GM12878 (cell line): ENCODE measurements at regions not wholly inside any gene's neighbourhood (a gene's known extent, or its start where the extent isn't known, plus 50 kb on each side); places are given as distances from the start of the nearest gene placed in this dataset.
A peak's percentile ranks its signal among the peaks of the same experiment; 100 is the strongest.
"Not testable (repeated sequence)": the region's sequence is repeated elsewhere in the genome, so short reads cannot be mapped to it uniquely, and the experiment has no call there.

Source experiments
- ATAC-seq: fragments of 200-7000 bp; cut with Tn5 transposase; 3 replicates; pipeline ENCODE4 v1.9.1; 2020; ENCODE audit warnings: mild to moderate bottlenecking, moderate library complexity
- BruUV-seq: library from RNA; stranded (reverse); fragments of 400-500 nt; replicated peaks from 2 replicates; lab custom pipeline; 2021; lab: Mats Ljungman, UMichigan
- CTCF ChIA-PET: fragments of 300-600 bp; sonication (Branson Sonifier 250); formaldehyde crosslinking; extraction: SDS; loops from one replicate; lab custom pipeline; 2021; ENCODE audit warnings: inconsistent platforms; lab: Yijun Ruan, JAX
- POLR2A ChIA-PET: fragments of 350-600 bp; formaldehyde crosslinking; extraction: SDS; loops from one replicate; lab custom pipeline; 2021; ENCODE audit warnings: inconsistent platforms; lab: Charles Lee
- RAD21 ChIA-PET: fragments of 300-600 bp; sonication (Branson Sonifier 250); formaldehyde crosslinking; loops from one replicate; lab custom pipeline; 2023; ENCODE audit warnings: antibody characterized with exemption; ENCODE audit not compliant: unreplicated experiment; lab: Charles Lee
- SMC1A ChIA-PET: fragments of 300-600 bp; sonication (Branson Sonifier 250); formaldehyde crosslinking; loops from one replicate; lab custom pipeline; 2023; ENCODE audit not compliant: unreplicated experiment, uncharacterized antibody; lab: Charles Lee
- DNase-seq: peaks from one replicate; pipeline ENCODE4 v3.0.0-alpha.2; 2011; ENCODE audit warnings: low read depth, low spot score
- FAIRE-seq: peaks from 3 replicates; lab custom pipeline; 2011; peaks lifted over from hg19 to GRCh38; lab: Jason Lieb, UNC
- H2AFZ ChIP-seq: 2 replicates; pipeline ENCODE4 v1.6.0; 2011; ENCODE audit warnings: low read depth, low read length, control low read depth; ENCODE audit not compliant: control insufficient read depth
- H3K27ac ChIP-seq: 2 replicates; pipeline ENCODE4 v1.5.1; 2011; ENCODE audit warnings: control low read depth; ENCODE audit not compliant: control insufficient read depth, insufficient read depth
- H3K27me3 ChIP-seq, 2 experiments: replicated peaks in 1 of 2; 2 replicates each; pipeline versions ENCODE4 v1.6.0 to v1.6.1; 2011; ENCODE audit warnings: low read length in 1 of 2; ENCODE audit not compliant: control insufficient read depth in 2 of 2, insufficient read depth in 2 of 2
- H3K36me3 ChIP-seq, 2 experiments: 2 replicates each; pipeline ENCODE4 v1.5.1; 2011; ENCODE audit warnings: low read length in 1 of 2; ENCODE audit not compliant: control insufficient read depth in 2 of 2, insufficient read depth in 2 of 2
- H3K4me1 ChIP-seq: 2 replicates; pipeline ENCODE4 v1.6.1; 2011; ENCODE audit warnings: mild to moderate bottlenecking, low read length, moderate library complexity, mixed read lengths; ENCODE audit not compliant: control insufficient read depth, insufficient read depth
- H3K4me2 ChIP-seq: 2 replicates; pipeline ENCODE4 v1.6.0; 2011; ENCODE audit warnings: control low read depth; ENCODE audit not compliant: control insufficient read depth, insufficient read depth
- H3K4me3 ChIP-seq: fragments of 200-600 bp; sonication (generic); 2 replicates; pipeline ENCODE4 v1.5.1; 2016
- H3K79me2 ChIP-seq: 2 replicates; pipeline ENCODE4 v1.6.0; 2011; ENCODE audit warnings: low read length; ENCODE audit not compliant: control insufficient read depth, insufficient read depth
- H3K9ac ChIP-seq: 2 replicates; pipeline ENCODE4 v1.8.0; 2011; ENCODE audit warnings: low read length, control low read depth, mixed read lengths; ENCODE audit not compliant: control insufficient read depth, insufficient read depth
- H3K9me3 ChIP-seq: replicated peaks from 3 replicates; pipeline ENCODE4 v1.5.1; 2011; ENCODE audit warnings: mild to moderate bottlenecking, low read length; ENCODE audit not compliant: control insufficient read depth, insufficient read depth
- H4K20me1 ChIP-seq: 2 replicates; pipeline ENCODE4 v1.6.0; 2011; ENCODE audit not compliant: control insufficient read depth, insufficient read depth
- ATF7 ChIP-seq: fragments of 450-650 bp; IDR thresholded peaks from 2 replicates; pipeline ENCODE4 v1.6.1; 2016; ENCODE audit warnings: low read depth, mild to moderate bottlenecking
- BMI1 ChIP-seq: fragments of 450-650 bp; IDR thresholded peaks from 2 replicates; pipeline ENCODE4 v1.6.1; 2016; ENCODE audit warnings: mild to moderate bottlenecking, moderate library complexity, borderline replicate concordance
- CBX5 ChIP-seq: sonication (generic); IDR thresholded peaks from 2 replicates; pipeline ENCODE4 v1.6.1; 2016; ENCODE audit warnings: low read depth, moderate library complexity, mild to moderate bottlenecking, inconsistent platforms
- EP300 ChIP-seq, 2 experiments: fragments of 150-350 bp in 1 of 2; IDR thresholded peaks; 2 replicates each; pipeline ENCODE4 v1.6.1; 2011 to 2012; ENCODE audit warnings: low read depth in 2 of 2, low read length in 2 of 2, borderline replicate concordance in 1 of 2, improper control_type of control experiment in 1 of 2, inconsistent platforms in 1 of 2; ENCODE audit not compliant: control insufficient read depth in 1 of 2
- FOXK2 ChIP-seq: fragments of 450-650 bp; IDR thresholded peaks from 2 replicates; pipeline ENCODE4 v1.6.1; 2017; ENCODE audit warnings: mild to moderate bottlenecking, moderate library complexity
- RUNX3 ChIP-seq: IDR thresholded peaks from 2 replicates; pipeline ENCODE4 v1.6.1; 2012; ENCODE audit warnings: low read length, inconsistent platforms
- TARDBP ChIP-seq: IDR thresholded peaks from 2 replicates; pipeline ENCODE4 v1.6.1; 2016; ENCODE audit warnings: borderline replicate concordance
- TBL1XR1 ChIP-seq: IDR thresholded peaks from 2 replicates; pipeline ENCODE4 v1.6.1; 2012; ENCODE audit warnings: low read depth, low read length, improper control_type of control experiment
- TCF3 ChIP-seq: IDR thresholded peaks from 2 replicates; pipeline ENCODE4 v1.6.1; 2012; ENCODE audit warnings: low read depth, mild to moderate bottlenecking, low read length, borderline replicate concordance; ENCODE audit not compliant: insufficient read depth
- YBX1 ChIP-seq: fragments of 450-650 bp; IDR thresholded peaks from 2 replicates; pipeline ENCODE4 v1.6.1; 2016; ENCODE audit warnings: antibody characterized with exemption
- WGBS: methylation state at CpG from one replicate; pipeline ENCODE4 v1.1.6; 2016; ENCODE audit warnings: low lambda C conversion rate; ENCODE audit not compliant: insufficient replicate concordance, insufficient coverage; ENCODE audit errors: missing lambda C conversion rate; 5-methylcytosine and 5-hydroxymethylcytosine counted together
- in situ Hi-C: fragments of 300-500 bp; cut with MboI; formaldehyde crosslinking; loops from 9 replicates; pipeline ENCODE4 v1.14.3; 2018; ENCODE audit warnings: mixed read lengths
- intact Hi-C: fragments of 100-400 bp; cut with micrococcal nuclease; formaldehyde crosslinking; loops from one replicate; pipeline ENCODE4 v1.14.2; 2022; ENCODE audit not compliant: unreplicated experiment

DNA sequence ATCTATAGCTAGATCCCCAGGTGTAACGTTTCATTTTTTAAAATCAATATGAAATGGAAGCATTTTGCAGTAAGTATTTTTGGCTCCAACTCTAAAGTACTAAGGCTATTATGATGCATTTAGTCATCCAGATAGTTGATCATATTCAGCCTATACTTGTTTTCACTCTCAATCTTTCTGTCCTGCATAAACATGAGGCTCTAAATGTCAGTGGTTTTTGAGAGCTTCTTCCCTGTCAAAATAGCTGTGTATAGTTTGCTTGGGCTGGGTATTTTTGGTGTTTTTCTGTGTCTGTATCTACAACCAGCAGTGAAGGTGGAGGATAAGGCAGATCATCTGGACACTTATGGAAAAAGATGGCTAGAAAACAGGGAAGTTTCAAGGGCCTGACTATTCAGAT, 128.0 kb downstream of the LRRN1 start (continued):
- no peak for TF ChIP-seq TBL1XR1
- TF ChIP-seq FOXK2: no peak
- no peak for TF ChIP-seq CBX5
- TF ChIP-seq BMI1: no peak
- TF ChIP-seq YBX1: no peak
- TF ChIP-seq TCF3: no peak

DNA sequence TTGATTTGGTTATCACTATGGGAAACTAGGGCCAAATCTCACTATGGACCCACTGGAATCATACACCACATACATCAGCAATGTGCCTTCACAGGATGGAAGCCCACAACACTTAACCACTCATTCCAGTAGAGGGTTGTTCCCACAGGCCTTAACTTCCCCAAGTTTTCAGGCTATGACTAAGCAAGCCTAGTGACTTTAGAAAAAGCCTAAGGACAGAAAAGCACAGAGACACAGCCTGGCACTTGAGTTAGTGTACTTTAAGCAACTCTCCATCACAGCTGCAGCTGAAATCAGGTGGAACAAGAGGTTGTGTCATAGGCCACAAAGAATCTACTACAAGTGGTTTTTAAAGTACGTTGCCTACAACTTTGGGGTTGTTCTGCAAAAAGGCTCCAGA, 128.7 kb downstream of the LRRN1 start:
- Histone ChIP-seq H3K4me1 (no peaks in the 10 kb centered on the region), H3K27me3 (no peaks in the 10 kb centered on the region), H4K20me1 (no peaks in the 10 kb centered on the region), H3K4me2 (no peak overlapping the region), H3K4me3 (no peak overlapping the region), H3K36me3 (no peaks in the 10 kb centered on the region), H3K79me2 (no peaks in the 10 kb centered on the region), H2AFZ (no peak overlapping the region), H3K9me3 (no peaks in the 10 kb centered on the region), H3K27ac (no peak overlapping the region), H3K9ac (no peak overlapping the region)
- intact Hi-C loops: no loop called here
- POLR2A ChIA-PET: no interaction called here
- in situ Hi-C loops: no loop called here
- 0% methylated on average over 1 of the region's 1 CpG for WGBS
- no peak for ATAC-seq
- no TSS peak for BruUV-seq
- TF ChIP-seq ATF7 (no peak), RUNX3 (peak; percentile 38; the same call in 1 of the 2 replicates), EP300 (IDR thresholded peaks at IDR 0.05; ENCODE audit: borderline replicate concordance in 1 of 2, control insufficient read depth in 1 of 2, low read depth in 2 of 2, low read length in 2 of 2) (no peak), TARDBP (no peak)
- FAIRE-seq: no peak
- SMC1A ChIA-PET: no interaction called here
- no peak for DNase-seq
- RAD21 ChIA-PET: no interaction called here
- CTCF ChIA-PET: no interaction called here

DNA sequence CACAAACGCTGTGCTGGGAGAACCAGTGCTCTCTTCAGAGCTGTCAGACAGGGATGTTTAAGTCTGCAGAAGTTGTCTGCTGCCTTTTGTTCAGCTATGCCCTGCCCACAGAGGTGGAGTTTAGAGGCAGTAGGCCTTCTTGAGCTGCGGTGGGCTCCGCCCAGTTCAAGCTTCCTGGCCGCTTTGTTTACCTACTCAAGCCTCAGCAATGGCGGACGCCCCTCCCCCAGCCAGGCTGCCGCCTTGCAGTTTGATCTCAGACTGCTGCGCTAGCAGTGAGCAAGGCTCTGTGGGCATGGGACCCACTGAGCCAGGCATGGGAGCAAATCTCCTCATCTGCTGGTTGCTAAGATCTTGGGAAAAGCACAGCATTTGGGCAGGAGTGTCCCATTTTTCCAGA, 142.1 kb downstream of the LRRN1 start:
- intact Hi-C loops, in situ Hi-C loops, H3K4me2 ChIP-seq, H4K20me1 ChIP-seq, RAD21 ChIA-PET, FAIRE-seq, ATAC-seq, H3K27ac ChIP-seq, CTCF ChIA-PET, BruUV-seq, H3K36me3 ChIP-seq, POLR2A ChIA-PET, H3K9me3 ChIP-seq, SMC1A ChIA-PET, H3K4me3 ChIP-seq, H3K27me3 ChIP-seq, H3K9ac ChIP-seq, H3K4me1 ChIP-seq, H3K79me2 ChIP-seq, H2AFZ ChIP-seq, DNase-seq: not testable (repeated sequence)
- 51% methylated on average over 8 of the region's 8 CpGs for WGBS
